CD4-positive, alpha-beta T cell treated with Interleukin-15 for 4 hours (primary cell): ENCODE measurements at regions not wholly inside any gene's neighbourhood (a gene's known extent, or its start where the extent isn't known, plus 50 kb on each side); places are given as distances from the start of the nearest gene placed in this dataset.
"Not testable (repeated sequence)": the region's sequence is repeated elsewhere in the genome, so short reads cannot be mapped to it uniquely, and the experiment has no call there.

Experiments
- DNase-seq: peaks from one replicate; pipeline ENCODE4 v3.0.0-alpha.2; 2020; ENCODE audit warnings: low spot score

DNA sequence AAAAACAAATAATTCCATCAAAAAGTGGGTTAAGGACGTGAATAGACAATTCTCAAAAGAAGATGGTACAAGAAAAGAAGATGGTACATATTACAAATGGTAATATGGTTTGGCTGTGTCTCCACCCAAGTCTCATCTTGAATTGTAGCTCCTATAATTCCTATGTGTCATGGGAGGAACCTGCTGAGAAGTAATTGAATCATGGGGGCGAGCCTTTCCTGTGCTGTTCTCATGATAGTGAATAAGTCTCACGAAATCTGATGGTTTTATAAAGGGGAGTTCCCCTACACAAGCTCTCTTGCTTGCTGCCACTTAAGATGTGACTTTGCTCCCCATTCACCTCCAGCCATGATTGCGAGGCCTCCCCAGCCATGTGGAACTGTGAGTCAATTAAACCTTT lies 172.9 kb downstream of the C11orf91 start:
- DNase-seq = not testable (repeated sequence)

DNA sequence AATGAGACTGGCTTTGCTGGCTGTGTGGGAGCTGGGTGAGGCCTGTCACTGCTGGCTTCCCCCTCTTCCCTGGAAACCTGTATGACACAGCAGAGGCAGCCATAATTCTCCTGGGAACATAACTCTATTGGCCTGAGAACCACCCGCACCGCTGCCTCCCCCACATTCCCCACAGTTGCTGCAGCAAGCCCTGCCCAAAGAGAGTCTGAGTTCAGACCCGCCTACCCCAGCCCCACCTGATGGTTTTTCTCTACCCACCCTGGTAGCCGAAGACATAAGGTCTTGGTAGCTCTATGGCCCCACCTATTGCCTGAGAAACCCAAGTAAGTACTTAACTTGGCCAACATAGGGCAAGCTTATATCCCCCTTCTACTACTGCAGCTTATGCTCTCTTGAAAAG lies 174.8 kb downstream of the C11orf91 start:
- DNase-seq = no peak

DNA sequence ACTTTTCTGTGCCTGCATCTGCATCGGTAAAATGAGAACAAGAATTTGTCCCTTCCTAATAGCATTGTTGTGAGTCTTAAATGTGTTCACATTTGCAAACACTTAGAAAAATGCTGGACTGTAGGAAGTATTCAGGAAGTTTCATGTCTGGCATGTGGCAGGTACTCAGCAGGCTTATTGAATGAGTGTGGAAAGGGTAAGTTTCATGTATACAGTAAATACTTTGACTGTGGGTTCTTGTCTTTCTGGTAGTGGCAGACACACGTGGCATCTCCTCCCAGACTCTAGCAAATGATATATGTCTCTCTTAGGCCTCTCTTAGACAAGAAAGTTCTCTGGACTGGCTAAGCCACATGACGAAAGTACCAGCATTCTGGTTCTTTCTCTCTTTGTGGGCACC lies 179.2 kb downstream of the C11orf91 start:
- DNase-seq = no peak

DNA sequence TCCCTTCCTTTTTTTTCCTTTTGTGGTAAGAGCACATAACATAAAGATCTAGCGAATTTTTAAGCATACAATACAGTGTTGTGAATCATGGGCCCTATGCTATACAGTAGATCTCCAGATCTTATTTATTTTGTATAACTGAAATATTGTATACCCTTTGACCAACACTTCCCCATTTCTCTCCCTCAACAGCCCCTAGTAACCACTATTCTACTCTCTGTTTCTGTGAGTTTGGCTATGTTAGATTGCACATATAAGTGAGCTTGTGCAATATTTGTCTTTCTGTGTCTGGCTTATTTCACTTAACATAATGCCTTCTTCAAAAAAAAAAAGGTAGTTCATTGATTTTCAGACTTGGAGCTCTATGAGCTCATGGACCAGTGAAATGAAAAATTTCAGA lies 180.5 kb downstream of the C11orf91 start:
- no peak for DNase-seq

DNA sequence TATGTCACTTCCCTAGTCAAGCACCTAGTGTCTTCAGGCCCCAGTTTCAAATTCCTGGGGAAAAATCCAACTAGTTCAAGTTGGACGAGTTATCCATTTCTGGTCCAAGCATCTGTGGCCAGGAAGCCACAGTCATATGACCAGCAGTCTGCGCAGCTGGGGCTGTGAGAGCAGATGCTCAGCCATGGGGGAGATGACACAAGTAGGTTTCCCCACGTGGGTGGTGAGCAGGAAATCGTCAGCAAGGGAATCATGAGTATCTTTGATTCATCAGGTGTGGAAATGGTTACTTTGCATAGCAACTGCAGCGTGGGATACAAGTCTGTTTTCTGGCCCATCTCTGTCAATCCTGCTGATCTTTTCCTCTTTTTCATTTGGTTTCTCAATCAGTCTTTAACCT lies 185.3 kb downstream of the C11orf91 start:
- DNase-seq = no peak

DNA sequence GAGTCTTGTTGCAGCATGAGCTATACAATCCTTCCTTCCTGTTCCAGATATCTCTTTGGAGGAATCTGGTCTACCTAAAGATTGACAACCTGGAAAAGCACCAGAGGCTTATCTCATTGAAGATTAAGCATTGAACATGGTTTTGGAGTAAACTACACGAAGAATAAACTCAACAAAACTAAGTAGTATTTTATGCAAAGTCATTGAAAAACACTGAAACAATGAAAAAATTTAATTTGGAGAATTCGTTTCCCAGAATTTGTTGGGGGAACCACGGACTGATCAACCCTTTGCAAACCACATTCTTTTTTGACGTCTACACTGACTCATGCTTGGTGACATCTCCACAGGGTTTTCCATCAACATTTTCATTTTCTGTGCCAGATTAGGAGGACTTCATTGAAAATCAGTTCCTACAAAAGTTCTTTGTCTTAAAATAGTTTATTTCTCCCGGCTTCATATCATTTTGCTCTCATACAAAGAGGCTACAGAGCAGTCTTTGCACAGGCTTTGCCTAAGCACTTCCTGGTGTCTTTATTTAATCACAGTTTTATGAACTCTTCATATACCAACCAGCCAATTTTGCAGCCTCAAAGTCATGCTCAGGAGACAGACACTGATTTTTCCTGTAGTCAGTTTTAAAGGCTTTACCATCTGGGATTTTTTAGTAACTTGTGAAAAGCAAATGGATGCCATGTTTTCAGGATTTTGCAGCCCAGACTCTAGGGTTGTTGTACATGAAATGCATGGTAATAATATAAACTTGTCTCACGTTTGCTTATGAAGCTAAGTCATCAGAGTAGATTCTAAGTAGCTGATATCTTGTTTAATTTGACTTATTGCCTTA lies 186.3 kb downstream of the C11orf91 start:
- no peak for DNase-seq

DNA sequence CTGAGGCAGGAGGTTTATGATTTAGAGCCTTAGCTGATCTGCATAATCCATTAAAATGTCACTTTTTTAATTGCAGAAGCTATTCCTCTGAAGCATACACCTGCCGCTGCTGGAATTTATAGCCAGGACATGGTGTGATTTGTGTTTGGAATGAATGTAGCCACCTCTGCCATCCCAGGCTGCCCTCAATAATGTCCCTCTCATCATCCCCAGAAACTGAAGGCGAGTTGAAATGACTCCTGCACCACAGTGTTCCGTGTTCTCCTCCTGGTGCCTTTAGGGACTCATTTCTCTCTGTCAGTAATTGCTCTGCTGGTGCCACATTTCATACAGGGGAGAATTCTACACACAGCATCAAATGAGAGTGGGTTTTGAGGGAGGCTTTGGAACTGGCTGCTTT lies 191.0 kb downstream of the C11orf91 start:
- DNase-seq = no peak

DNA sequence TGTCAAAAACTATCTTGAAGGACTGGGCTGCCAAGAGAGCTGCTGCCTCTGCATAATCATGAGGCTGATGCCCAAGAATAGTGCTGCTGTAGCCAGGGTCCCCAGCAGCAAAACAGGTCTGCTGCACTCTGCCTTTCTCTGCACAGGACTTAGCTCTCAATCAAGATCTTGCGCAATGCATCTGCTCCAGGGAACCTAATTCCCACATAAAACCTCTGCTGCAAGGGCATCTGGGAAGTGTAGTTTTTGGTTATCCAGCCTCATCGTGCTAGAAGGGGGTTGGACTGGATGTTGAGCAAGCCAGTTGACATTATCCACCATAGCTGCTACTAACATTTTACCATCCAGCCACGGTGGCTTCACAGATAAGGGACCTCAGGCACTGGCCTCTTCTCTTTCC lies 192.7 kb downstream of the C11orf91 start:
- DNase-seq = no peak

DNA sequence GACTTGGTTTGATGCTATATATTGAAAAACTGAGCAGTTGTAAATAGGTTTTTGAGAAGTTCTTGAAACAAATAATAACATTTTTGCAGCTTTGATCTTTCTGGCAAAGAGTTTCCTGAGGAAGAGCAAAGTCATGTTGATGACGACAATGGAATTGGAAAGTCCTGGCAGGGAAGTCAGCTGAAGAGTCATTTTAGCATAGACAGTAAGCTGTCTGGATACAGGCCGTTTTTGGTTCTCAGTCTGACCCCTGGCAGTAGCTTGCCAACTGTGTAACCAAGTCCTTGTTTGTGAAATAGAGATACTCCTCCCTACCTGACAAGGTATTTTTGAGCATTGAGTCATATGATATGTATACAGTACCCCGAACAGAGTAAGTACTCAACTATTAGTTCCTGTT lies 193.3 kb downstream of the C11orf91 start:
- no peak for DNase-seq

DNA sequence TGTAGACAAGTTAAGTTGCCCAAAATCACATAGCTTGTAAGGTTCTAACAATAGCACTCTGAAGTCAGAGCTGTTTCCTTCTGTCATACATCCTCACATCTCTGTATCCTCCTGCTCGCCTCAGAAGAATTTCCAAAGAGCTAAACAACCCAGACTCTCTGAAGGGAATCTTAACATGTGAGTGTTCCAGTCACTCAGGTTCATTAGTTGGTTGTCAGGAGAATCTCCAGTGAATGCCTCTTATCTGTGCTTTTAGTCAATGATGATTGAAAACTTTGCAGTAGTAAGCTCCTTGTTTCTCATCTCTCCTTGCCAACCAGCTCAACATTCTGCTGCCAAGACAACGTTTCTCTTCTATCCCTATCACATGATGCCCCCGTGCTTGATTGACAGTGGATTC lies 195.5 kb downstream of the C11orf91 start:
- no peak for DNase-seq

DNA sequence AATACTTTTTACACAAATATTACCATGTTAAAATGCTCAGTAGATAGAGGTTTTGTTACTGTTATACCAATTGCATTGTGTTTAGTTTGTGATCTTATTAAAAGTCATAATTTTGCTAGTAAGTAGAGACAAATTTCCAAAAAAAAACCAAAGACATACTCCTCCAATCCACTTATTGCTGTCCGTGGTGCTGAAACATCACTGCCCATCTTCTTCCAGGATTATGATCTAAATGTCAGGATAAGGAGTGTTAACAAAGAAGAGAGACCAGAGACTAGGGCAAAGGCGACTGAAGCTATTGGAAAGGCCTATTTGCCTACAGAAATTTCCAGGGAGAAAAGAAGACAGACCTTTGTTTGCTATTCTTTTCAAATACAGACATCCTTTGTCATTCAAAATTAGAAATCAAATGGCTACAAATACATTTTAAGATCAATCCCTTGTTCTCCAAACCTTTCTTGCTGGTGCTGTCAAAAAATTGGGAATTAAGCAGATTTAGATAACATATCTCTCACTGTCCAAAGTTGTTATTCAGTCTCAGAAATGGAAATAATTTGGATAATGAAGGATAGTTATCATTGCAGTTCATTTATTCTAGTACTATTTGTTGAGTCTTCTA lies 199.7 kb downstream of the C11orf91 start:
- no peak for DNase-seq

DNA sequence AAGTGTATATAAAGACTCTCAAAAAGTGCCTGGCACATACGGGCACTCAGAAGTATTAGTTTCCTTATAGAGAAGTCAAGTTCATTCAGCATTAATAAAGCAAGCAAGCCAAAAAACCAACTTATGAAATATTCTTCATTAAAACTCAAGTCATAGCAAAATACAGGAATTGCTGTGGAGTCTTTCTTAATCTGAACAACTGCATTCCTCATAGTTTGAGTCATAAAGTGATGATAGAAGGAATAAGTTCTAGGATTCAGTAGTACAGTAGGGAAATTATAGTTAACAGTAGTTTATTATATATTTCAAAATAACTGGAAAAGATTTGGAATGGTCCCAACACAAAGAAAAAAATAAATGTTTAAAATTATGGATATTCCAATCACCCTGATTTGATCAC lies 200.3 kb downstream of the C11orf91 start:
- DNase-seq = no peak

DNA sequence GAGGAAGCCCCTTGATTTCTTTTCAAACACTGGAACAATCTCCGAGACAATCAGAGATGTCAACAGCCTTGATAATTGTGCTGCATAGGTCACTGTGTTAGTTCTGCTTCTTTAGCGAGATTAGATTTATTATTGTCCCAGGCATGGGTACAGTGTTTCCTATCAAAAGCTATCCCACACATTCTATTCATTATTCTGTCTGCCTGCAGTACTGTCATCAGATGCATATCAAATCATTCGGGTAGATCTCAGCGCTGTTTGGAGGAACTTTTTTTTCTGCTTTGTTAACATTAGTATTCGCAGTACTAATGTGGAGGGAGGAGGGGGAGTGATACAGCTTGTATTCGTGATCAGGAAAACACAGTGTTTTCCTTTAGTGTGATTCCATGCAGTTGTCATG lies 208.0 kb downstream of the C11orf91 start:
- DNase-seq = no peak

DNA sequence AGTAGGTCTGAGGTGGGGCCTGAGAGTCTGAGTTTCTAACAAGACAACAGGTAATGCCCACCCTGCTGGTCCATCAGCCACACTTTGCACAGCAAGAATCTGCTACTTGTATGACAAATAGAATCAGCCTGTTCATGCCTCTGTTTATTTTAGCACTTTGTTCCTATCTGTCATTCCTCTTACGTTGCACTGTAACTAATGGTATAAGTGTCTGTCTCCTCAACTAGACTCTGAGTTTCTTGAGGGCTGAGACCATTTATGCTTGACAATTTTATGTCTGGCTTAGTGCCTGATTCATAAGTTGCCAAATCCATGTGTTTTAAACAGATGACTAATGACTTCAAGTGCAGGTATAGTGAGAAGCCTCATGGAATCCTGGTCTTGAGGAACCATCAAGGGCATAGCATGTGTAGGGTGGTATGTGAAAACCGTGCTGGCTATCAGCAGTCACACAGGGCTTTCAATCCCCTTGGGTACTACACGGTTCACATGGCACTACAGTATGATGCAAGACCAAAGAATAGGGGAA lies 209.7 kb downstream of the C11orf91 start:
- no peak for DNase-seq

DNA sequence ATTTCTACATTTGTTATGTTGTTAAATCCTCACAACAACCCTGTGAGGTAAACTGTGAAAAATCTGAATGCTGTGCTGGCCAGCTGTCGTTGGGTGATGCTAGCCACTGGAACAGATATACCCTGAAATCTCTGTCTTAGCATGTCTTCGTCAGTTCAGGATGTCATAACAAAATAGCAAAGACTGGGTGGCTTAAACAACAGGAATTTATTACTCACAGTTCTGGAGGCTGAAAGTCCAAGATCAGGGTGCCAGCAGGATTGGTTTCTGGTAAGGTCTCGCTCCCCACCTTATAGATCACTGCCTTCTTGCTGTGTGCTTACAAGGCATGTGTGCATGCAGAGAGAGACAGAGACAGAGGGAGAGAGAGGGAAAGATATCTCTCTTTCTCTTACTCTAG lies 211.7 kb downstream of the C11orf91 start:
- no peak for DNase-seq

DNA sequence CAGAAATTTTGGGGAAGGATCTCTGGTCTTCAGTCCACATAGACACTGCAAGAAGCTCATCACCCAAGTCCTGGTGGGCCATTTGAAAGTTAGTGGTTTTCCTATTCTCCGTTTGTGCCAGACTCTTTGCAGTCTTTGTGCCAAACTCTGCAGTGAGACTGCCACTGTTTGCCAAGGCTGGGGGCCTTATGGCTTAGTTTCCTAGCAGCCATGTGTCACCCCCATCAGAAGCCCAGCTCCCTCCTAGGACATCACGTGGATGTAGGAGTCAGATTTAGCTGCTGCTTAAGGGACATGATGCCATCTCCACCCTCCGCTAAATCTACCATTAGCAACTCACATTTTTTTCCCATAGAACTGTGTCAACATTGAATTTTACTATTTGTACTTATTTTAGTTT lies 220.0 kb downstream of the C11orf91 start:
- no peak for DNase-seq

DNA sequence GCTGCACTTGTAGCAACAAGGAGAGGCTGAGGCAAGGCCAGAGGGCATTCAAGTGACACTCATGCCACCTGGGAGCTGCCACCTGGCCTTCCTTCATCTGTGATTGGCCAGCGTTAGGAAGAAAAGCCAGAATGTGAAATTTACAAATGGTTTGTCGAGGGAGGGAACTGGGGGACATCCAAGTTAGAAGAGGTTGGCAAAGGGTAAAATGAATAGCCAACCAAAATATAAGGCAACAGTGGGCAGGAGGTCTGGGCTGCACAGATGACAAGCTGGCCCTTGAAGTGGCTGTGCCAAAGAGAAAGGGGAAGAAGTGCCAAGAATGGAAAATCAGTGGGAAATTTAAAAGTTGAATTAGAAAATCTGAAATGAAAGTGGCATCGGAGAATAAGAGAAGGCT lies 221.4 kb downstream of the C11orf91 start:
- no peak for DNase-seq

DNA sequence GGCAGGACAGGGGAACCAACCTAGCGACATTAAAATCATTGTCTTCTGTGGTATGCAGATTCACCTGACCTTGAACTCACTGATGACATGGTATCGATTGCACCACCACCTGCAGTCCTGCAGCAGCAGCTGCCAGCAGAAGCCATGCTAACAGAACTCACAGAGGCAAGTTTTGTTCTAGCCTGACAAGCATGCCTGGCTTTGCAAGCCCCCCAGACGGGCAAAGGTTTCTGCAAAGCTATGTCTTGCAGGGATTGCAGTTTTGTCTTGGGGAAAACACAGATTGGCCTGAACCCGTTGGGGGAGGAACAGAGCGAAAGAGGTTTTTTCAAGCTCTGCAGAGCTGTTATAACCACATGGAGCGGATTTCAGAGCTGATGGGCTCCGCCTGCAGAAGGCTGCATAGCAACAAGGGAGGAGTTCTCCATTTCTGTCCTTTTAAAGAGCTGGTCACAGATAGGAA lies 221.0 kb downstream of the HIPK3 start:
- DNase-seq = no peak

DNA sequence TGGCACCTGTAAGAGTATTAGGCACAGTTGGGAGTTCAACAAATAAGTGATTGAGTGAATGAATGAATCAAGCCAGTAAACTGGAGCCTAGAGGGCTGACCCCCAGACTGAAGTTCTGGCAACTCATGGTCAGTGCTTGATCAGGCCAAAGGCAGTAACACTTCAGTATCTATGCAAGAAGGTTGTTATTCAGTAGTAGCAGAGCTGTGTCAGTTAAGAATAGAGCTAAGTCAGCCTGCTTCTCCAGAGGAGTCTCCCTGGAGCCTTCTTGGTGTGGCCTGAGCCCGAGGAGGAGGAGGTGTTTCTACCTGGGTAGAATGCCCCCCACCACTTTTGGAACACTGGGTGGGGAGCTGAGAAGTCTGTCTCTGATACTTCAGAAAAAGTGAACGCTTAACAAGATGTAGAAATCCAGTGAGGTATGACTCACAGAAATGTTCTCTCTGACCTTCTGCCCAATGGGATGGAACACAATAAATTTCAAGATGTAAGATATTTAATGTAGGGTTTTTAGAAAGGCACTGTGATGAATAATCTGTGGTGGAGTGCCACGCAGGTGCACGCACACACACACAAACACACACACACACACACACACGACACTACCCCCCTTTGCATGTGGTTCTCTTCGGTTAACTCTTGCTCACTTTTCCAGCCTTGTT lies 219.9 kb downstream of the HIPK3 start:
- DNase-seq = no peak

DNA sequence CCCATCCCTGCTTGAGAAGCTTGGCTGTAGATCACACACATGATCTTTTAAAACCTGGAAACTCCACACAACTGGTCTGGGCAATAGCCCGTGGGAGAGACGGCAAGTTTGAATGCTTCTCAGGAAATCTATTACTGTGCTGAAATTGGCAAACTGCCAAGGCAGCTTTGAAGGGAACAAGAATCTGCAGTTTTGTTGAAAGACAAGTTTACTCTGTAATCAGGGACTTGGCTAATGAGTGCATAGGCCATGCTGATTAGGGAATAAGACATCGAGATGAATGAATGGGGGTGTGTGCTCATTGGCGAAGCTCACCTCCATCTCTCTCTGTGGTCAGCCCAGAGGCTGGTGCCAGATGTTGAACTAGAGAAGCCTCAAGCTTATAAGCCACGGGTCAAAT lies 218.8 kb downstream of the HIPK3 start:
- no peak for DNase-seq

DNA sequence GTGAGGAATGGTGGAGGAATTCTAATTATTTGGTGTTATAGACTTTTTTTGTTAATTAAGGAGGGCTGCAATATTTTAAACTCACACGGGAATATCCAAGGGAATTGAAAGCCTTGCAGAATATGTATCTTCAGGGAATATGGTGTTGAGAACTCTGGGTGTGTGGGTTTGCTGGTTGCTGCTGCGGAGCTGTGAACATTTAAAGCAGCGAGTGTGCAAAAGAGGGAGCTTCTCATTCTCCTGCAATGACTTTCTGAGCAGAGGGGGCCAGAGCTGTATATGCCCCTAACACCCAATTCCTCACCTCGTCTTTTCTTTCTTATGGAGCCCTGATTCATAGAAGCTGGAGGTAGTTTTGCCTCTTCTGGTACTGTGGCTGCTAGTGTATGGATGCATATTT lies 217.7 kb downstream of the HIPK3 start:
- DNase-seq = no peak

DNA sequence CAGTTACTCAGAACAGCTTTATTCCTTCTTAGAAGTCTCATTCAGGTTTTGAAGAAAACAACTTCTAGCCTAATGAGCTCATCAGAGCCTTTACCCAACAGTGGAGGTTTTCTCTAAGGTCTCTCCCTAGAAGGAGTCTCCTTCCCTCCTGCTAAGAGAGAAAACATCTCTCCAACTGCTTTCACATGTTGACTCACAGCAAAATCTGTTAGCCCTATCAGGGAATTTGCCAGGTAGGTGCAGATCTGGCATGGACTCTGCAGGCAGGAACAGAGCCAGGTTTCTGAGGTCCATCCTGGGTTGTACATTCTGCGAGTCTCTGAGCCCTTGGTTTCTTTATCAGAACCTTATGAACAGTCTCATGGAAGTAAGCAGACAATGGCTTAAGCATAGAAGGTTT lies 214.4 kb downstream of the HIPK3 start:
- DNase-seq = no peak

DNA sequence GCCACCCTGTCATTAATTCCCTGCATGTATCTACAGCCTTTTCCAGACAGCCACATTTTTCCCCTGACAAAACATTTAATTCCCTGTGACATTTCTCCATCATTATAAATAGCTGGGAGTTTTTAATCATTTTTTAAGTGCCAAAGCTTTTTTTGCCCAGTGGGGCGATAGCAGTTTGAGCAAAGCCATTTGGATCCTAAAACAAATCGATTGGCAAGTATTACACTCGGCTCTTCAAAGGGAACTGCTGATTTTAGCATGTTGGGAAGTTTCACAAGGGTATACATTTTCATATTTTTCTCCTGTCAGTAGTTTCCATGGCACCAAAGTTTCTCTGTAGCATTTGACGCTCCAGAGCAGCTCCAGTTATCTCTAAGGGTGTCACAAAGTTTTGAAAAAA lies 210.8 kb downstream of the HIPK3 start:
- DNase-seq = no peak
